ENCODE measurements at regions not wholly inside any gene's neighbourhood (a gene's known extent, or its start where the extent isn't known, plus 50 kb on each side); places are given as distances from the start of the nearest gene placed in this dataset.

DNA sequence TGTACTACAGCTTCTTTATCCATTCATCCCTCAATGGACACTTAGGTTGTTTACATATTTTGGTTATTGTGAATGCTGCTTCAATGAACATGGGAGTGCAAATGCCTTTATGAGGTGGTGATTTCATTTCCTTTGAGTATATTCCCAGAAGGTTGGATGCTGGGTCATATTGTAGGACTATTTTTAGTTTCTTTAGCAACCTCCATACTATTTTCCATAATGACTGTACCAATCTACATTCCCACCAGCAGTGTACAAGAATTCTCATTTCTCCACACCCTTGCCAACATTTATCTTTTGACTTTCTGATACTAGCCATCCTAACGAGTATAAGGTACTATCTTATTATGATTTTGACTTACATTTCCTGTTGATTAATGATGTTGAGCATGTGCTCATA is 269.0 kb downstream of the C6orf118 start:
- TF ChIP-seq CTCF (IDR thresholded peaks at IDR 0.05; ENCODE audit: control extremely low read depth, extremely low read depth, low read depth, missing control alignments): no peak
- DNase-seq (ENCODE audit: extremely low spot score): no peak
- POLR2A ChIA-PET: no interaction called here
- CTCF ChIA-PET: no interaction called here

- CTCF ChIA-PET: no interaction called here
Measured at GRCh38 chr6:165034271-165034741, 275.1 kb downstream of the C6orf118 start.

GRCh38 chr6:165031502-165031901 is 277.9 kb downstream of the C6orf118 start:
- POLR2A ChIA-PET: no interaction called here
- DNase-seq (ENCODE audit: extremely low spot score): no peak
- no peak for TF ChIP-seq CTCF (IDR thresholded peaks at IDR 0.05; ENCODE audit: control extremely low read depth, extremely low read depth, low read depth, missing control alignments)
- CTCF ChIA-PET: no interaction called here

More at GRCh38 chr6:165034271-165034741, 275.1 kb downstream of the C6orf118 start:
- DNase-seq (ENCODE audit: extremely low spot score): no peak
- TF ChIP-seq CTCF (IDR thresholded peaks at IDR 0.05; ENCODE audit: control extremely low read depth, extremely low read depth, low read depth, missing control alignments): no peak
- POLR2A ChIA-PET: no interaction called here

DNA sequence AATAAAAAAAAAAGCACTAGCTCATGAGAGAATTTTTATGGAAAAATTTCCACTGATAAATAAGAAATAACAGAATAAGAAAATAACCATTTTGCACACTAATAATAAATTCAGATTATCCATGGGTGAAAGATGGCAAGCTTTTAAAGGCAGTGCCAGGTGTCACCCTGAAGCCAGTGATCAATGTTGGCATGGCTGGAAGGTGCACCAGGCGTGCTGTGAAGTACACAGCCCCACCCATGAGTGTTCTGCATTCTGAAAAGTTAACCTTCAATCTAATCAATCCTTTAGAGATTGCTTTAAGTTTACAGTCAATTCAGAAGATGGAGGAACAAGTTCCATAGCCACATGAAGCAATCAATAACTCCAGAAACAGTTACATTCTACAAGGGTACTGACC is 284.4 kb downstream of the C6orf118 start:
- TF ChIP-seq CTCF (IDR thresholded peaks at IDR 0.05; ENCODE audit: control extremely low read depth, extremely low read depth, low read depth, missing control alignments): no peak
- no peak for DNase-seq (ENCODE audit: extremely low spot score)
- ChIA-PET CTCF (no interaction called here), POLR2A (no interaction called here)

DNA sequence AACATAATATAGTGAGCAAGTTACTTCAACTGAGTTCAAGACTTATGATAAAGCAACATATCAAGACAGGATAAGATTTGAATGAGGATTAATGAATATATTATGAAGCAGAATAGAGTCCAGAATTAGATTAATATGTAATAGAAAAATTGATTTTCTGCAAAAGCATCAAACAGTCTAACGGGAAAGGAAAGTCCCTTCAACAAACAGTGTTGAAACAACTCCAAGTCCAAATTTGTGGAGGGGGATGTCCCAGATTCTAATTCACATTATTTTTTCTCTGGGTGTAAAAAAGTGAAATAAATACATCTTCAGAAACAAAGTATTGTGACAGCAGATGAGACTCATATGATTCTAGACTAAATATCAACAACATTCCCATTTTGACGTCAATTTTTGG is 289.7 kb downstream of the C6orf118 start:
- ChIA-PET POLR2A (no interaction called here), CTCF (no interaction called here)
- DNase-seq (ENCODE audit: extremely low spot score): no peak
- TF ChIP-seq CTCF (IDR thresholded peaks at IDR 0.05; ENCODE audit: control extremely low read depth, extremely low read depth, low read depth, missing control alignments): no peak

- ChIA-PET CTCF (no interaction called here), POLR2A (no interaction called here)
- TF ChIP-seq CTCF (IDR thresholded peaks at IDR 0.05; ENCODE audit: control extremely low read depth, extremely low read depth, low read depth, missing control alignments): no peak
- DNase-seq (ENCODE audit: extremely low spot score): no peak
Measured at GRCh38 chr6:165015676-165016075, 293.7 kb downstream of the C6orf118 start.

GRCh38 chr6:165013701-165014100 is 295.7 kb downstream of the C6orf118 start:
- TF ChIP-seq CTCF (IDR thresholded peaks at IDR 0.05; ENCODE audit: control extremely low read depth, extremely low read depth, low read depth, missing control alignments): no peak
- ChIA-PET POLR2A (no interaction called here), CTCF (interaction anchor here (1.2 kb wide), 1 partner anchor 9 kb away, joined by 5 read pairs; no protein-coding TSS in a partner anchor)
- DNase-seq (ENCODE audit: extremely low spot score): no peak

Data from GM10248 (cell line).